GM23338 (cell line): ENCODE measurements at regions not wholly inside any gene's neighbourhood (a gene's known extent, or its start where the extent isn't known, plus 50 kb on each side); places are given as distances from the start of the nearest gene placed in this dataset.

ENCODE experiments used
- ATAC-seq: fragments of 200-7000 bp; cut with Tn5 transposase; 3 replicates; pipeline ENCODE4 v1.9.1; 2020
- DNase-seq: peaks from one replicate; pipeline ENCODE4 v3.0.0-alpha.2; 2015; ENCODE audit warnings: low spot score
- H2AFZ ChIP-seq: fragments of 200-600 bp; sonication (generic); 2 replicates; pipeline ENCODE4 v1.8.0; 2016; ENCODE audit warnings: antibody characterized with exemption, mild to moderate bottlenecking, moderate library complexity
- H3F3A ChIP-seq: fragments of 200-600 bp; sonication (generic); replicated peaks from 2 replicates; pipeline ENCODE4 v1.8.0; 2017; ENCODE audit warnings: antibody characterized with exemption, mixed run types, low read depth
- H3K27ac ChIP-seq: fragments of 200-600 bp; sonication (generic); 2 replicates; pipeline ENCODE4 v1.6.1; 2016; ENCODE audit warnings: low read depth
- H3K27me3 ChIP-seq: fragments of 200-600 bp; sonication (generic); 2 replicates; pipeline ENCODE4 v1.8.0; 2016; ENCODE audit warnings: mild to moderate bottlenecking, mixed run types, moderate library complexity; ENCODE audit not compliant: insufficient read depth
- H3K36me3 ChIP-seq: fragments of 200-600 bp; sonication (generic); 2 replicates; pipeline ENCODE4 v1.8.0; 2016; ENCODE audit warnings: mild to moderate bottlenecking; ENCODE audit not compliant: insufficient read depth
- H3K4me1 ChIP-seq: fragments of 200-600 bp; sonication (generic); 2 replicates; pipeline ENCODE4 v1.8.0; 2016; ENCODE audit warnings: mild to moderate bottlenecking, moderate library complexity; ENCODE audit not compliant: insufficient read depth
- H3K4me2 ChIP-seq: fragments of 200-600 bp; sonication (generic); 2 replicates; pipeline ENCODE4 v1.7.1; 2017; ENCODE audit warnings: mixed run types
- H3K4me3 ChIP-seq: fragments of 200-600 bp; sonication (generic); 2 replicates; pipeline ENCODE4 v1.6.1; 2016; ENCODE audit warnings: mixed run types
- H3K79me2 ChIP-seq: fragments of 200-600 bp; sonication (generic); replicated peaks from 2 replicates; pipeline ENCODE4 v1.8.0; 2017; ENCODE audit warnings: mild to moderate bottlenecking; ENCODE audit not compliant: insufficient read depth
- H3K9me2 ChIP-seq: fragments of 200-600 bp; sonication (generic); 2 replicates; pipeline ENCODE4 v1.8.0; 2017; ENCODE audit not compliant: insufficient read depth
- H4K20me1 ChIP-seq: fragments of 200-600 bp; sonication (generic); replicated peaks from 2 replicates; pipeline ENCODE4 v1.8.0; 2017; ENCODE audit warnings: mild to moderate bottlenecking; ENCODE audit not compliant: insufficient read depth
- H3K27ac Mint-ChIP-seq: 2 replicates; pipeline ENCODE4 v1.8.0; 2020; ENCODE audit warnings: inconsistent platforms, mild to moderate bottlenecking, moderate library complexity, mixed read lengths
- H3K27me3 Mint-ChIP-seq: 3 replicates; pipeline ENCODE4 v1.8.0; 2022; ENCODE audit warnings: low read depth, mild to moderate bottlenecking, moderate library complexity, mixed read lengths, inconsistent platforms; ENCODE audit not compliant: insufficient read depth, poor library complexity
- H3K36me3 Mint-ChIP-seq: 3 replicates; pipeline ENCODE4 v1.8.0; 2021; ENCODE audit warnings: low read depth, mild to moderate bottlenecking, inconsistent platforms, moderate library complexity, mixed read lengths
- H3K4me1 Mint-ChIP-seq: 3 replicates; pipeline ENCODE4 v1.8.0; 2020; ENCODE audit warnings: mild to moderate bottlenecking, inconsistent platforms, mixed read lengths
- H3K4me3 Mint-ChIP-seq: 3 replicates; pipeline ENCODE4 v1.8.0; 2021; ENCODE audit warnings: moderate library complexity, mild to moderate bottlenecking, inconsistent platforms, mixed read lengths
- H3K9me3 Mint-ChIP-seq: 3 replicates; pipeline ENCODE4 v1.8.0; 2020; ENCODE audit warnings: moderate library complexity, mild to moderate bottlenecking, inconsistent platforms, mixed read lengths
- CREB1 ChIP-seq: fragments of 250-450 bp; sonication (Bioruptor Pico); IDR thresholded peaks from 2 replicates; pipeline ENCODE4 v1.5.0; 2020; ENCODE audit warnings: low read depth, mild to moderate bottlenecking, moderate library complexity
- CTCF ChIP-seq, 2 experiments: fragments of 200-600 bp in 1 of 2; sonication (generic) in 1 of 2; conservative IDR thresholded peaks; 2 replicates each; pipeline versions ENCODE4 v1.5.1 to v1.6.1; 2016 to 2017; ENCODE audit warnings: antibody characterized with exemption in 2 of 2, low read depth in 2 of 2, mild to moderate bottlenecking in 2 of 2, moderate library complexity in 1 of 2
- ETS1 ChIP-seq: IDR thresholded peaks from 2 replicates; pipeline ENCODE4 v1.6.1; 2016; ENCODE audit warnings: antibody characterized with exemption
- EZH2phosphoT487 ChIP-seq: fragments of 200-600 bp; sonication (generic); IDR thresholded peaks from one replicate; pipeline ENCODE4 v1.8.1; 2018; ENCODE audit warnings: antibody characterized with exemption; ENCODE audit not compliant: unreplicated experiment
- NANOG ChIP-seq: IDR thresholded peaks from 2 replicates; pipeline ENCODE4 v1.6.1; 2016; ENCODE audit warnings: antibody characterized with exemption, borderline replicate concordance
- POLR2AphosphoS5 ChIP-seq: IDR thresholded peaks from 2 replicates; pipeline ENCODE4 v1.6.1; 2016; ENCODE audit warnings: antibody characterized with exemption, low read depth
- STAT1 ChIP-seq: IDR thresholded peaks from one replicate; pipeline ENCODE4 v1.6.1; 2016; ENCODE audit warnings: antibody characterized with exemption; ENCODE audit not compliant: unreplicated experiment
- ZNF114 ChIP-seq: fragments of 250-450 bp; sonication (Bioruptor Pico); IDR thresholded peaks from 2 replicates; pipeline ENCODE4 v1.5.0; 2020; ENCODE audit warnings: mild to moderate bottlenecking, moderate library complexity

GRCh38 chr5:8254674-8255073 is 385.7 kb downstream of the MTRR start (continued):
- TF ChIP-seq ETS1 = no peak
- TF ChIP-seq CTCF (conservative IDR thresholded peaks at IDR 0.05; ENCODE audit: low read depth in 2 of 2) = no peak
- no peak for TF ChIP-seq POLR2AphosphoS5
- no peak for TF ChIP-seq EZH2phosphoT487
- no peak for TF ChIP-seq NANOG

GRCh38 chr5:8258801-8259200 is 389.9 kb downstream of the MTRR start:
- H3K27ac Mint-ChIP-seq = peak overlapping the region; percentile 51; the same call in 1 of the 2 replicates
- no peaks in the 10 kb centered on the region for H3K27me3 ChIP-seq
- no peak overlapping the region for H3K4me3 Mint-ChIP-seq
- no peaks in the 10 kb centered on the region for H4K20me1 ChIP-seq
- no peaks in the 10 kb centered on the region for H3F3A ChIP-seq
- H3K36me3 ChIP-seq = no peaks in the 10 kb centered on the region
- H3K9me2 ChIP-seq = no peaks in the 10 kb centered on the region
- ATAC-seq = no peak
- no peak for TF ChIP-seq STAT1
- no peak for TF ChIP-seq ZNF114 (CRISPR knock-in tag)
- TF ChIP-seq POLR2AphosphoS5 = no peak
- no peak for TF ChIP-seq ETS1
- TF ChIP-seq CTCF (conservative IDR thresholded peaks at IDR 0.05; ENCODE audit: low read depth in 2 of 2) = no peak
- no peak for TF ChIP-seq CREB1 (CRISPR knock-in tag)
- TF ChIP-seq NANOG = no peak
- no peak for DNase-seq
- no peak overlapping the region for H2AFZ ChIP-seq
- H3K79me2 ChIP-seq = no peaks in the 10 kb centered on the region
- H3K9me3 Mint-ChIP-seq = no peaks in the 10 kb centered on the region
- peaks cover 4% of the 10 kb centered on the region; the same call in 1 of the 2 replicates for H3K4me1 ChIP-seq
- H3K4me1 Mint-ChIP-seq = peaks cover 10% of the 10 kb centered on the region; the same call in 2 of the 3 replicates
- H3K27ac ChIP-seq = no peak overlapping the region
- H3K4me2 ChIP-seq = peak overlapping the region; percentile 52; the same call in 1 of the 2 replicates
- no peaks in the 10 kb centered on the region for H3K36me3 Mint-ChIP-seq
- H3K27me3 Mint-ChIP-seq = peaks cover 4% of the 10 kb centered on the region
- no peak overlapping the region for H3K4me3 ChIP-seq
